ENCODE measurements at regions not wholly inside any gene's neighbourhood (a gene's known extent, or its start where the extent isn't known, plus 50 kb on each side); places are given as distances from the start of the nearest gene placed in this dataset.
"Not testable (repeated sequence)": the region's sequence is repeated elsewhere in the genome, so short reads cannot be mapped to it uniquely, and the experiment has no call there.

DNA sequence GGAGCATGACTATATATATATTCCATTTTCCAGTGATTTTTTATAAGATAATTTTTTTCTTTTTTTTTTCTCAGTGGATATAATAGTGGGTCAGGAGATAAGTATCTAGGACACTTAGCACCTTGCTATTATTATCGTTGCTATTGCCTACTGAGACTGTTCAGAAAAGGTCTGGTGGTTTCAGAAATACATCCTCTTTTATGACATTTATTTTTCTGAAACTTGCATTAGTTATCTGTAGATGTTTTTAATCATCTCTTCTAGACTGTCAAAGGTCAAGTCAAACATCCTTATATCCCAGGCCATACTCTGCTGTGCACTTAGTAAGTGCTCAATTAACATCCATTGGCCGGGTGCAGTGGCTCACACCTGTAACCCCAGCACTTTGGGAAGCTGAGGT is 72.9 kb upstream of the MED14 start:
- Histone ChIP-seq H3K36me3 (no peaks in the 10 kb centered on the region), H3K4me1 (no peaks in the 10 kb centered on the region), H3K9me3 (no peaks in the 10 kb centered on the region), H3K4me3 (no peak overlapping the region), H3K27me3 (no peaks in the 10 kb centered on the region), H3K27ac (no peak overlapping the region)
- DNase-seq (no peak), ATAC-seq (no peak)
- TF ChIP-seq, protein P1, sequence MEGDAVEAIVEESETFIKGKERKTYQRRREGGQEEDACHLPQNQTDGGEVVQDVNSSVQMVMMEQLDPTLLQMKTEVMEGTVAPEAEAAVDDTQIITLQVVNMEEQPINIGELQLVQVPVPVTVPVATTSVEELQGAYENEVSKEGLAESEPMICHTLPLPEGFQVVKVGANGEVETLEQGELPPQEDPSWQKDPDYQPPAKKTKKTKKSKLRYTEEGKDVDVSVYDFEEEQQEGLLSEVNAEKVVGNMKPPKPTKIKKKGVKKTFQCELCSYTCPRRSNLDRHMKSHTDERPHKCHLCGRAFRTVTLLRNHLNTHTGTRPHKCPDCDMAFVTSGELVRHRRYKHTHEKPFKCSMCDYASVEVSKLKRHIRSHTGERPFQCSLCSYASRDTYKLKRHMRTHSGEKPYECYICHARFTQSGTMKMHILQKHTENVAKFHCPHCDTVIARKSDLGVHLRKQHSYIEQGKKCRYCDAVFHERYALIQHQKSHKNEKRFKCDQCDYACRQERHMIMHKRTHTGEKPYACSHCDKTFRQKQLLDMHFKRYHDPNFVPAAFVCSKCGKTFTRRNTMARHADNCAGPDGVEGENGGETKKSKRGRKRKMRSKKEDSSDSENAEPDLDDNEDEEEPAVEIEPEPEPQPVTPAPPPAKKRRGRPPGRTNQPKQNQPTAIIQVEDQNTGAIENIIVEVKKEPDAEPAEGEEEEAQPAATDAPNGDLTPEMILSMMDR (IDR thresholded peaks at IDR 0.05), result no peak
- intact Hi-C loops (cut with DNase I), result no loop called here

DNA sequence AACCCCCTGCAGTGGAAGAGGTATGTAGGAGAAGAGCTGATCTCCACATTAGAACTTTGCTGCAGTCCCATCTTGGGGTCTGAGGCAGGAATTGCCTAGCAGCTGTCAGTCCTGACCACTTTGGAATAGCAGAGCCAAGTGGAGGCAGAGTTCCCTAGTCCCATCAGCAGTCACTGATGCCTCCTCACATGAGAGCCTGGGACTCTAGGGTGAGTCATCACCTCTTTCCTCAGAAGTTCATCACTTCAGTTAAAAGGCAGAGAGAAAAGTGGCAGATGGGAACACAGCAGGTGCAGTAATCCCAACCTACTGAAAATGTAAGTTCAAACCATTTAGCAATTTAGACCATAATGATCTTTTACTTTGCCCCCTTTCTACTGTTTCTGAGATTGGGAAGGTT is 73.9 kb upstream of the MED14 start:
- Histone ChIP-seq H3K9me3 (no peaks in the 10 kb centered on the region), H3K27me3 (no peaks in the 10 kb centered on the region), H3K4me3 (no peak overlapping the region), H3K4me1 (no peaks in the 10 kb centered on the region), H3K27ac (no peak overlapping the region), H3K36me3 (no peaks in the 10 kb centered on the region)
- TF ChIP-seq, protein P1 (IDR thresholded peaks at IDR 0.05), result no peak
- intact Hi-C loops (cut with DNase I), result no loop called here
- DNase-seq (no peak), ATAC-seq (no peak)

DNA sequence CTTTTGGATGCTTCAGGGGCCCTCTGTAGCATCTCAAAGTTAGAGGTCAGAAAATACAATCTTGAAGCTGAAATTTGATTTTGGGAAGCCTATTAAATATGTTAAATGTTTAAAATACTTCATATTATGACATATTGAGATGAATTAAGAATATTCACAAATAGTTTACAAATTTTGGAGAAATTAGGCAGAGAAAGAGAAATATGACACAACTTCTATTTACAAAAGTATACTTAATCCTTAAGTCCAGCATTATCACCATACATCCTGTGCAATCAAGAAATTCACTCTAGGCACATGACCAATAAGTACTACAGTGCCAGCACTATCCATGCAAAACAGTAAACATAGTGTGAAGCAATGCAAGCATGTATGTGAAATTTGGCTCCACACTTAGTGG is 79.7 kb upstream of the MED14 start:
- intact Hi-C loops (cut with DNase I); DNase-seq; H3K4me3 ChIP-seq; H3K9me3 ChIP-seq; ATAC-seq; H3K36me3 ChIP-seq; H3K27ac ChIP-seq; H3K27me3 ChIP-seq; H3K4me1 ChIP-seq: not testable (repeated sequence)

DNA sequence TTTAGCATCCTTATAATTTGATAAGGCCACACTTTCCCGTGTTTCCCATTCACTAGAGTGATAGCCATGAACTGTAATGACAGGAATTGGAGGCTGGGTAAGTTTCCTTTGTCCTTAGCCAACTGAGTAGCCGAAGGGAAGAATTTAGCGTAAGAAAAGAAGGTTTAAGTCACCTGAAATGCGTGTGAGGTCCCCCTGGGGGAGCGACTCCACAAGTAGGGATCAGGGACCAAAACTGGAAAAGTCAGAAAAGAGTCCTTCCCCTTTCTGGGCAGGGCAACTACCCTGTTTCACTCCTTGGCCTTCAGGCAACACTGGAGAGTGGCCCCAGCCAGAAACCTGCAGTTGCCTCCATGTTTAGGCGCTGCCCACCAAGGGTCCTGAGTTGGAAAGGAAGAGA is 81.6 kb upstream of the MED14 start:
- no peak overlapping the region for H3K27ac ChIP-seq

DNA sequence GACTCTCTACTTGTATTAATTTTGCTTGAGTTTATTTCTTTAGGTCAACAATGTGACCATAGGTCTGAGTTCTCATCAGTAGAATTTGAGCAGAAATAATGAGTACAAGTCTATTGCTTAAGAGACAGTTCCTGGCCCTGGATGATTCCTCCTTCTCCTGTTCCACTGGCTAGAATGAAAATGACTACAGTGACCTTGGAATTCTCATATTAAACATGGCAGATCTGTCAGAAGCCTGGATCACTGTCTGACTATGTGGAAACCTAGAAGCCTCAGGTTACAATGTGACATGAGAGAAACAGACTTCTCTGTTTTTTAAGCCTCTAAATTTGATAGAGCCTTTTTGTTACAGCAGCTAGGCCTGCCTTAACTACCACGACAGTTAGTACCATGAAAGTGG is 82.9 kb upstream of the MED14 start:
- Histone ChIP-seq H3K27ac (no peak overlapping the region), H3K4me1 (no peaks in the 10 kb centered on the region)
- intact Hi-C loops (cut with DNase I), result no loop called here

More for the DNA sequence above, 81.6 kb upstream of the MED14 start:
- no peak overlapping the region for H3K4me3 ChIP-seq
- no peaks in the 10 kb centered on the region for H3K36me3 ChIP-seq
- DNase-seq (no peak), ATAC-seq (no peak)
- TF ChIP-seq, protein P1 (IDR thresholded peaks at IDR 0.05), result no peak
- no peaks in the 10 kb centered on the region for H3K9me3 ChIP-seq
- H3K27me3 ChIP-seq, result no peaks in the 10 kb centered on the region
- H3K4me1 ChIP-seq, result no peaks in the 10 kb centered on the region
- intact Hi-C loops (cut with DNase I), result no loop called here

DNA sequence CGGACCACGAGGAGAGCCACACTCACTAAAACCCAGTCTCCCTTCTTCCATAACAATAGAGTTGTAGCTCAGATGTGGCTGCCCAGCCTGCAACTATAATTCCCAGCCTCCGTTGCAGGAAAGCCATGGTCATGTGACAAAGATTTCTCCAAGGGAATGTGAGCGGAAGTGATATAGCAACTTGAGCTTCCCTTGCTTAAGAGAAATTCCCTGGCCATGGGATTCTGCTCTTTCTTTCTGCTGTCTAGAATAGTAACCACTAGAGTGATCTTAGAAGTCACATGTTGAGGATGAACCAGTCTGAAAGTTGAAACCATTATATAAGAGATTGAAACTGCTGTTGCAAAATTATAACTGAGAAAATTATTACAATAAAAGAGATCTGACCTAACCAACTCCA is 86.4 kb upstream of the MED14 start:
- Histone ChIP-seq H3K36me3 (no peaks in the 10 kb centered on the region), H3K4me3 (no peak overlapping the region), H3K4me1 (no peaks in the 10 kb centered on the region), H3K27me3 (no peaks in the 10 kb centered on the region), H3K27ac (no peak overlapping the region), H3K9me3 (no peaks in the 10 kb centered on the region)
- TF ChIP-seq, protein P1 (IDR thresholded peaks at IDR 0.05), result no peak
- ATAC-seq (no peak), DNase-seq (no peak)
- intact Hi-C loops (cut with DNase I), result no loop called here

More for the DNA sequence above, 82.9 kb upstream of the MED14 start:
- Histone ChIP-seq H3K4me3 (no peak overlapping the region), H3K27me3 (no peaks in the 10 kb centered on the region), H3K36me3 (no peaks in the 10 kb centered on the region), H3K9me3 (no peaks in the 10 kb centered on the region)
- DNase-seq, result no peak
- no peak for ATAC-seq
- TF ChIP-seq, protein P1 (IDR thresholded peaks at IDR 0.05), result no peak

Data from upper lobe of right lung (tissue), 1 donor.